ENCODE measurements at regions not wholly inside any gene's neighbourhood (a gene's known extent, or its start where the extent isn't known, plus 50 kb on each side); places are given as distances from the start of the nearest gene placed in this dataset.

- H3K9me3 Mint-ChIP-seq, result peaks cover 6% of the 10 kb centered on the region
- H3K27me3 Mint-ChIP-seq (ENCODE audit: low read depth), result peaks cover 13% of the 10 kb centered on the region
- peaks cover 6% of the 10 kb centered on the region for H3K4me1 Mint-ChIP-seq
- H3K36me3 Mint-ChIP-seq (ENCODE audit: low read depth), result no peaks in the 10 kb centered on the region
- no peak overlapping the region for H3K27ac Mint-ChIP-seq
- TF ChIP-seq, protein P1, sequence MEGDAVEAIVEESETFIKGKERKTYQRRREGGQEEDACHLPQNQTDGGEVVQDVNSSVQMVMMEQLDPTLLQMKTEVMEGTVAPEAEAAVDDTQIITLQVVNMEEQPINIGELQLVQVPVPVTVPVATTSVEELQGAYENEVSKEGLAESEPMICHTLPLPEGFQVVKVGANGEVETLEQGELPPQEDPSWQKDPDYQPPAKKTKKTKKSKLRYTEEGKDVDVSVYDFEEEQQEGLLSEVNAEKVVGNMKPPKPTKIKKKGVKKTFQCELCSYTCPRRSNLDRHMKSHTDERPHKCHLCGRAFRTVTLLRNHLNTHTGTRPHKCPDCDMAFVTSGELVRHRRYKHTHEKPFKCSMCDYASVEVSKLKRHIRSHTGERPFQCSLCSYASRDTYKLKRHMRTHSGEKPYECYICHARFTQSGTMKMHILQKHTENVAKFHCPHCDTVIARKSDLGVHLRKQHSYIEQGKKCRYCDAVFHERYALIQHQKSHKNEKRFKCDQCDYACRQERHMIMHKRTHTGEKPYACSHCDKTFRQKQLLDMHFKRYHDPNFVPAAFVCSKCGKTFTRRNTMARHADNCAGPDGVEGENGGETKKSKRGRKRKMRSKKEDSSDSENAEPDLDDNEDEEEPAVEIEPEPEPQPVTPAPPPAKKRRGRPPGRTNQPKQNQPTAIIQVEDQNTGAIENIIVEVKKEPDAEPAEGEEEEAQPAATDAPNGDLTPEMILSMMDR (IDR thresholded peaks at IDR 0.05; ENCODE audit: unreplicated experiment in 3 of 3), result no peak
- H3K4me3 Mint-ChIP-seq, result no peak overlapping the region
These were observed 267.7 kb upstream of the FOXQ1 start for GRCh38 chr6:1044040-1044836.

- Mint-ChIP-seq H3K4me3 (no peak overlapping the region), H3K27ac (no peak overlapping the region), H3K4me1 (peaks cover 6% of the 10 kb centered on the region), H3K27me3 (ENCODE audit: low read depth) (peaks cover 16% of the 10 kb centered on the region), H3K9me3 (peaks cover 6% of the 10 kb centered on the region), H3K36me3 (ENCODE audit: low read depth) (no peaks in the 10 kb centered on the region)
- TF ChIP-seq, protein P1 (IDR thresholded peaks at IDR 0.05; ENCODE audit: unreplicated experiment in 3 of 3), result no peak
These were observed 268.5 kb upstream of the FOXQ1 start for GRCh38 chr6:1043458-1043836.

- TF ChIP-seq, protein P1 (IDR thresholded peaks at IDR 0.05; ENCODE audit: unreplicated experiment in 3 of 3), result no peak
- H3K9me3 Mint-ChIP-seq, result peaks cover 3% of the 10 kb centered on the region
- H3K4me3 Mint-ChIP-seq, result no peak overlapping the region
- peaks cover 22% of the 10 kb centered on the region for H3K27me3 Mint-ChIP-seq (ENCODE audit: low read depth)
- H3K27ac Mint-ChIP-seq, result no peak overlapping the region
- H3K36me3 Mint-ChIP-seq (ENCODE audit: low read depth), result no peaks in the 10 kb centered on the region
- H3K4me1 Mint-ChIP-seq, result peaks cover 2% of the 10 kb centered on the region
These were observed 269.1 kb upstream of the FOXQ1 start for GRCh38 chr6:1042583-1043457.

DNA sequence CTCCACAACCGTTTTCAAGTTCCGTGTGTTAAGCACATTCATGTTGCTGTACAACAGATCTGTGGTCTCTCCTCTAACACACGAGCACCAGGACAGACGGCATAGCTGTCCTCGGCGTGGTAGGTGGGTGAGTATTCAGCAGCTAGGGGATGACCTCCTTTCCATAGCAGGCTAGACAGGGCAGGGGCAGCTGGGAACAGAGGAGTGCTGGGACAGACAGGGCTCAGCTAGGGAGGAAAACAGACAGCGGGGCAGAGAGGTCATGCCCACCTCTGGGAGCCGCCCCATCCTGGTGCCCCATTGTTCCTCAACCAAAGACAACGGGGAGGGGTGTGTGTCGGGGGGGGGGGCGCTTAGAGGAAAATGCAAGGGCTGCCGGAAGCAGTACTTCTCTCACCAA, 271.5 kb upstream of the FOXQ1 start:
- Mint-ChIP-seq H3K4me3 (no peak overlapping the region), H3K9me3 (peaks cover 3% of the 10 kb centered on the region), H3K27me3 (ENCODE audit: low read depth) (peaks cover 28% of the 10 kb centered on the region), H3K36me3 (ENCODE audit: low read depth) (no peaks in the 10 kb centered on the region), H3K27ac (no peak overlapping the region), H3K4me1 (no peaks in the 10 kb centered on the region)
- TF ChIP-seq, protein P1 (IDR thresholded peaks at IDR 0.05; ENCODE audit: unreplicated experiment in 3 of 3), result no peak

GRCh38 chr6:1039746-1040145, 272.2 kb upstream of the FOXQ1 start:
- Mint-ChIP-seq H3K27me3 (ENCODE audit: low read depth) (peaks cover 24% of the 10 kb centered on the region), H3K4me3 (no peak overlapping the region), H3K4me1 (no peaks in the 10 kb centered on the region), H3K9me3 (peaks cover 3% of the 10 kb centered on the region), H3K27ac (no peak overlapping the region), H3K36me3 (ENCODE audit: low read depth) (no peaks in the 10 kb centered on the region)
- TF ChIP-seq, protein P1 (IDR thresholded peaks at IDR 0.05; ENCODE audit: unreplicated experiment in 3 of 3), result no peak

All from nephron (organoid).